A549 (cell line): ENCODE measurements at regions not wholly inside any gene's neighbourhood (a gene's known extent, or its start where the extent isn't known, plus 50 kb on each side); places are given as distances from the start of the nearest gene placed in this dataset.
A peak's percentile ranks its signal among the peaks of the same experiment; 100 is the strongest.

Source experiments
- ATAC-seq, 2 experiments: fragments of 200-7000 bp in 1 of 2; fragments of >200 bp in 1 of 2; cut with Nextera tagmentation in 1 of 2; cut with Tn5 transposase in 1 of 2; 3 replicates each; pipeline versions ENCODE4 v1.8.0 to v1.9.1; 2018 to 2020; ENCODE audit warnings: mild to moderate bottlenecking in 1 of 2, moderate library complexity in 1 of 2
- CTCF ChIA-PET: fragments of 300-600 bp; sonication (Branson Sonifier 250); formaldehyde crosslinking; extraction: SDS; loops from one replicate; lab custom pipeline; 2021; ENCODE audit warnings: antibody characterized with exemption, inconsistent platforms; lab: Yijun Ruan, JAX
- POLR2A ChIA-PET: fragments of 350-600 bp; formaldehyde crosslinking; extraction: SDS; loops from one replicate; lab custom pipeline; 2021; ENCODE audit warnings: antibody characterized with exemption, inconsistent platforms; lab: Yijun Ruan, JAX
- DNase-seq, 2 experiments: peaks; one replicate each; pipeline versions ENCODE4 v3.0.0 to v3.0.0-alpha.2; 2011 to 2016; ENCODE audit warnings: low read depth in 1 of 2, low spot score in 1 of 2
- FAIRE-seq: peaks from 2 replicates; lab custom pipeline; 2011; peaks lifted over from hg19 to GRCh38; lab: Jason Lieb, UNC
- H3K27ac ChIP-seq, 2 experiments: fragments of >200 bp; sonication (Bioruptor Twin); formaldehyde crosslinking; 3 replicates each; pipeline ENCODE4 v1.5.1; 2016 to 2017
- H3K4me1 ChIP-seq: fragments of >200 bp; sonication (Bioruptor Twin); formaldehyde crosslinking; 3 replicates; pipeline ENCODE4 v1.6.1; 2016
- H3K4me2 ChIP-seq: fragments of >200 bp; sonication (Bioruptor Twin); formaldehyde crosslinking; 3 replicates; pipeline ENCODE4 v1.6.1; 2016
- H3K4me3 ChIP-seq: fragments of >200 bp; sonication (Bioruptor Twin); formaldehyde crosslinking; 3 replicates; pipeline ENCODE4 v1.5.1; 2016
- H3K9me3 ChIP-seq: fragments of >200 bp; sonication (Bioruptor Twin); formaldehyde crosslinking; 3 replicates; pipeline ENCODE4 v1.6.1; 2016
- BHLHE40 ChIP-seq: IDR thresholded peaks from 2 replicates; pipeline ENCODE4 v1.6.1; 2012; ENCODE audit warnings: low read depth, low read length, inconsistent platforms
- CBX2 ChIP-seq: fragments of 200-600 bp; sonication (generic); IDR thresholded peaks from 2 replicates; pipeline ENCODE4 v1.6.1; 2016; ENCODE audit warnings: low read depth, mild to moderate bottlenecking, borderline replicate concordance
- CBX8 ChIP-seq: fragments of 200-600 bp; sonication (generic); IDR thresholded peaks from 2 replicates; pipeline ENCODE4 v1.6.1; 2016
- CEBPB ChIP-seq, 2 experiments: fragments of >200 bp in 1 of 2; sonication (Bioruptor Twin) in 1 of 2; formaldehyde crosslinking in 1 of 2; IDR thresholded peaks; 2 replicates each; pipeline ENCODE4 v1.6.1; 2012 to 2016
- CHD2 ChIP-seq: fragments of 150-350 bp; IDR thresholded peaks from 2 replicates; pipeline ENCODE4 v1.6.1; 2014; ENCODE audit warnings: low read length; ENCODE audit not compliant: partially characterized antibody
- CTCF ChIP-seq: fragments of >200 bp; sonication (Bioruptor Twin); formaldehyde crosslinking; IDR thresholded peaks from 3 replicates; pipeline ENCODE4 v1.5.1; 2016
- EHF ChIP-seq: fragments of 250-450 bp; sonication (Bioruptor Pico); IDR thresholded peaks from 2 replicates; pipeline ENCODE4 v1.5.0; 2020; ENCODE audit warnings: mild to moderate bottlenecking
- EHMT2 ChIP-seq: fragments of 200-600 bp; sonication (generic); IDR thresholded peaks from 2 replicates; pipeline ENCODE4 v1.6.1; 2016; ENCODE audit warnings: antibody characterized with exemption, low read depth, mild to moderate bottlenecking, moderate library complexity
- ESRRA ChIP-seq: fragments of 150-350 bp; IDR thresholded peaks from 2 replicates; pipeline ENCODE4 v1.6.1; 2014; ENCODE audit warnings: mild to moderate bottlenecking, low read length, borderline replicate concordance
- FOSB ChIP-seq: fragments of 250-450 bp; sonication (Bioruptor Pico); IDR thresholded peaks from 2 replicates; pipeline ENCODE4 v1.5.0; 2020; ENCODE audit warnings: mild to moderate bottlenecking, moderate library complexity
- FOXS1 ChIP-seq: fragments of 250-450 bp; sonication (Bioruptor Pico); IDR thresholded peaks from 2 replicates; pipeline ENCODE4 v1.5.0; 2020; ENCODE audit warnings: mild to moderate bottlenecking, moderate library complexity
- GATA3 ChIP-seq: IDR thresholded peaks from 2 replicates; pipeline ENCODE4 v1.6.1; 2012; ENCODE audit warnings: borderline replicate concordance
- HDAC2 ChIP-seq: fragments of 200-600 bp; sonication (generic); IDR thresholded peaks from 2 replicates; pipeline ENCODE4 v1.6.1; 2016
- JUN ChIP-seq, 2 experiments: fragments of >200 bp; sonication (Bioruptor Twin); formaldehyde crosslinking; IDR thresholded peaks; 2 replicates in 1 of 2; 3 replicates in 1 of 2; pipeline ENCODE4 v1.6.1; 2016 to 2017
- JUNB ChIP-seq: fragments of >200 bp; sonication (Bioruptor Twin); formaldehyde crosslinking; IDR thresholded peaks from 2 replicates; pipeline ENCODE4 v1.6.1; 2016
- KDM1A ChIP-seq: fragments of 200-600 bp; sonication (generic); IDR thresholded peaks from 2 replicates; pipeline ENCODE4 v1.6.1; 2016; ENCODE audit warnings: low read depth, mild to moderate bottlenecking
- KDM5A ChIP-seq: fragments of 200-600 bp; sonication (generic); IDR thresholded peaks from 2 replicates; pipeline ENCODE4 v1.6.1; 2016; ENCODE audit warnings: antibody characterized with exemption, mild to moderate bottlenecking
- MAFK ChIP-seq: fragments of 450-650 bp; IDR thresholded peaks from 2 replicates; pipeline ENCODE4 v1.6.1; 2014; ENCODE audit not compliant: partially characterized antibody
- MAZ ChIP-seq: fragments of 150-350 bp; IDR thresholded peaks from 2 replicates; pipeline ENCODE4 v1.6.1; 2014; ENCODE audit warnings: antibody characterized with exemption, low read depth, low read length, borderline replicate concordance
- MYC ChIP-seq: IDR thresholded peaks from 2 replicates; pipeline ENCODE4 v1.6.1; 2012; ENCODE audit warnings: mild to moderate bottlenecking, inconsistent platforms, low read length, improper control_type of control experiment, borderline replicate concordance
- NR3C1 ChIP-seq: fragments of >200 bp; sonication (Bioruptor Twin); formaldehyde crosslinking; IDR thresholded peaks from 3 replicates; pipeline ENCODE4 v1.6.1; 2017
- PHF8 ChIP-seq: fragments of 200-600 bp; sonication (generic); IDR thresholded peaks from 2 replicates; pipeline ENCODE4 v1.6.1; 2016; ENCODE audit warnings: low read depth, mild to moderate bottlenecking, antibody characterized with exemption, moderate library complexity, borderline replicate concordance
- POLR2A ChIP-seq: IDR thresholded peaks from 2 replicates; pipeline ENCODE4 v1.6.1; 2012; ENCODE audit warnings: mild to moderate bottlenecking, low read length
- POLR2AphosphoS2 ChIP-seq: conservative IDR thresholded peaks from 2 replicates; pipeline ENCODE4 v1.6.1; 2012; ENCODE audit warnings: low read length, improper control_type of control experiment, inconsistent platforms
- RAD21 ChIP-seq, 2 experiments: fragments of >200 bp in 1 of 2; sonication (Bioruptor Twin) in 1 of 2; formaldehyde crosslinking in 1 of 2; IDR thresholded peaks in 1 of 2; conservative IDR thresholded peaks in 1 of 2; 2 replicates in 1 of 2; 3 replicates in 1 of 2; pipeline ENCODE4 v1.6.1; 2012 to 2018; ENCODE audit warnings: inconsistent platforms in 1 of 2
- RFX5 ChIP-seq: fragments of 450-650 bp; IDR thresholded peaks from 2 replicates; pipeline ENCODE4 v1.7.1; 2014; ENCODE audit warnings: antibody characterized with exemption, mild to moderate bottlenecking, moderate library complexity
- RNF2 ChIP-seq: fragments of 200-600 bp; sonication (generic); IDR thresholded peaks from 2 replicates; pipeline ENCODE4 v1.6.1; 2016; ENCODE audit warnings: low read depth, mild to moderate bottlenecking, antibody characterized with exemption, moderate library complexity, borderline replicate concordance
- SMC3 ChIP-seq: fragments of >200 bp; sonication (Bioruptor Twin); formaldehyde crosslinking; IDR thresholded peaks from 3 replicates; pipeline ENCODE4 v1.6.1; 2018; ENCODE audit warnings: inconsistent platforms
- TFCP2L1 ChIP-seq: fragments of 250-450 bp; sonication (Bioruptor Pico); IDR thresholded peaks from 2 replicates; pipeline ENCODE4 v1.5.0; 2021; ENCODE audit warnings: mild to moderate bottlenecking
- TP53 ChIP-seq: fragments of 250-450 bp; sonication (Bioruptor Pico); IDR thresholded peaks from 2 replicates; pipeline ENCODE4 v1.5.0; 2021; ENCODE audit warnings: mild to moderate bottlenecking, moderate library complexity
- ZC3H11A ChIP-seq: fragments of 450-650 bp; IDR thresholded peaks from 2 replicates; pipeline ENCODE4 v1.6.1; 2014; ENCODE audit warnings: antibody characterized with exemption, mild to moderate bottlenecking
- ZFP36 ChIP-seq: fragments of 450-650 bp; IDR thresholded peaks from 2 replicates; pipeline ENCODE4 v1.6.1; 2014; ENCODE audit warnings: borderline replicate concordance; ENCODE audit not compliant: partially characterized antibody
- ZNF302 ChIP-seq: fragments of 250-450 bp; sonication (Bioruptor Pico); IDR thresholded peaks from 2 replicates; pipeline ENCODE4 v1.9.0; 2021; ENCODE audit warnings: inconsistent platforms, mild to moderate bottlenecking, moderate library complexity
- ZSCAN20 ChIP-seq: fragments of 250-450 bp; sonication (Bioruptor Pico); IDR thresholded peaks from 2 replicates; pipeline ENCODE4 v1.8.0; 2022; ENCODE audit warnings: mild to moderate bottlenecking, moderate library complexity
- WGBS: methylation state at CpG from one replicate; pipeline ENCODE4 v1.1.6; 2017; ENCODE audit errors: missing lambda C conversion rate; 5-methylcytosine and 5-hydroxymethylcytosine counted together
- TF ChIP-seq, protein P1 (sequence below): fragments of 250-450 bp; sonication (Bioruptor Pico); IDR thresholded peaks from 2 replicates; pipeline ENCODE4 v1.5.0; 2021; ENCODE audit warnings: mild to moderate bottlenecking, moderate library complexity, borderline replicate concordance
- TF ChIP-seq, protein P2 (sequence below): fragments of 450-650 bp; IDR thresholded peaks from 2 replicates; pipeline ENCODE4 v1.6.1; 2014; ENCODE audit warnings: antibody characterized with exemption
- TF ChIP-seq, protein P3 (sequence below): fragments of >200 bp; sonication (Bioruptor Twin); formaldehyde crosslinking; IDR thresholded peaks from 2 replicates; pipeline ENCODE4 v1.6.1; 2016
- TF ChIP-seq, protein P4 (sequence below): fragments of >200 bp; sonication (Bioruptor Twin); formaldehyde crosslinking; IDR thresholded peaks from 3 replicates; pipeline ENCODE4 v1.6.1; 2016
- TF ChIP-seq, protein P5 (sequence below): IDR thresholded peaks from 2 replicates; pipeline ENCODE4 v1.6.1; 2012

DNA sequence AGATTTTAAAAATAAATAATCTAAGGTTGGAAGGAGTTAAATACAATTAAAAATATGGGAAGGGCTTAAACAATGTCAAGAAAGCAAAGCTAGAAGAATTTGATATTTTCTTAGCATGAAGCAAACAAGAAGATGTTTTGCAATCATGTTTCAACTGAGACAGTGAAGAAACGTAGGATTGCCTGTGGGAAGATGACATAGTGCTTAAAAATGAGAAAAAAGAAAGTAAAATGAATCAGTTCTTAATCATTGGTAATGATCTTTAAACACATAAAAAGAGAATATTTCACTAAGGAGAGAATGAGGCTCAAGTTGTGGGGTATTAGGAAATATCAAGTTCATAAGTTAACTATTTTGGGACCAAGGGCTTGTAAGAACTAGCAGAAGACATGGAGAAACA, 855.0 kb downstream of the METTL15 start:
- CTCF ChIA-PET = no interaction called here
- no peak overlapping the region for H3K4me3 ChIP-seq
- 12% methylated on average over 1 of the region's 1 CpG for WGBS
- DNase-seq = no peak
- no peak for ATAC-seq
- no peak for FAIRE-seq
- peak overlapping the region; percentile 32 for H3K4me2 ChIP-seq
- H3K9me3 ChIP-seq = peaks cover 4% of the 10 kb centered on the region; the same call in 2 of the 3 replicates
- H3K27ac ChIP-seq = peak overlapping the region; percentile 54 to 70; a peak in 5 of 6 replicates
- POLR2A ChIA-PET = no interaction called here
- peaks cover 27% of the 10 kb centered on the region for H3K4me1 ChIP-seq
- TF ChIP-seq POLR2A = no peak
- TF ChIP-seq JUNB = peak; percentile 65; the same call in 1 of the 2 replicates
- no peak for TF ChIP-seq ZNF302 (CRISPR knock-in tag)
- no peak for TF ChIP-seq KDM1A
- no peak for TF ChIP-seq KDM5A
- peak in 1 of 2 experiments; percentile 27; a peak in 1 of 5 replicates for TF ChIP-seq JUN (IDR thresholded peaks at IDR 0.05)
- peak; percentile 76 to 80; a peak in 3 of 4 replicates for TF ChIP-seq CEBPB (IDR thresholded peaks at IDR 0.05)
- no peak for TF ChIP-seq MAZ
- no peak for TF ChIP-seq MYC
- TF ChIP-seq HDAC2 = no peak
- TF ChIP-seq PHF8 = no peak
- no peak for TF ChIP-seq ZFP36
- TF ChIP-seq FOXS1 (CRISPR knock-in tag) = no peak
- no peak for TF ChIP-seq ESRRA
- TF ChIP-seq RFX5 = no peak
- TF ChIP-seq, protein P1, sequence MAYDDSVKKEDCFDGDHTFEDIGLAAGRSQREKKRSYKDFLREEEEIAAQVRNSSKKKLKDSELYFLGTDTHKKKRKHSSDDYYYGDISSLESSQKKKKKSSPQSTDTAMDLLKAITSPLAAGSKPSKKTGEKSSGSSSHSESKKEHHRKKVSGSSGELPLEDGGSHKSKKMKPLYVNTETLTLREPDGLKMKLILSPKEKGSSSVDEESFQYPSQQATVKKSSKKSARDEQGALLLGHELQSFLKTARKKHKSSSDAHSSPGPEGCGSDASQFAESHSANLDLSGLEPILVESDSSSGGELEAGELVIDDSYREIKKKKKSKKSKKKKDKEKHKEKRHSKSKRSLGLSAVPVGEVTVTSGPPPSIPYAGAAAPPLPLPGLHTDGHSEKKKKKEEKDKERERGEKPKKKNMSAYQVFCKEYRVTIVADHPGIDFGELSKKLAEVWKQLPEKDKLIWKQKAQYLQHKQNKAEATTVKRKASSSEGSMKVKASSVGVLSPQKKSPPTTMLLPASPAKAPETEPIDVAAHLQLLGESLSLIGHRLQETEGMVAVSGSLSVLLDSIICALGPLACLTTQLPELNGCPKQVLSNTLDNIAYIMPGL (CRISPR knock-in tag) = no peak
- TF ChIP-seq RNF2 = no peak
- TF ChIP-seq, protein P2, sequence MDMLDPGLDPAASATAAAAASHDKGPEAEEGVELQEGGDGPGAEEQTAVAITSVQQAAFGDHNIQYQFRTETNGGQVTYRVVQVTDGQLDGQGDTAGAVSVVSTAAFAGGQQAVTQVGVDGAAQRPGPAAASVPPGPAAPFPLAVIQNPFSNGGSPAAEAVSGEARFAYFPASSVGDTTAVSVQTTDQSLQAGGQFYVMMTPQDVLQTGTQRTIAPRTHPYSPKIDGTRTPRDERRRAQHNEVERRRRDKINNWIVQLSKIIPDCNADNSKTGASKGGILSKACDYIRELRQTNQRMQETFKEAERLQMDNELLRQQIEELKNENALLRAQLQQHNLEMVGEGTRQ = no peak
- no peak for TF ChIP-seq NR3C1
- TF ChIP-seq, protein P3, sequence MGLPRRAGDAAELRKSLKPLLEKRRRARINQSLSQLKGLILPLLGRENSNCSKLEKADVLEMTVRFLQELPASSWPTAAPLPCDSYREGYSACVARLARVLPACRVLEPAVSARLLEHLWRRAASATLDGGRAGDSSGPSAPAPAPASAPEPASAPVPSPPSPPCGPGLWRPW = peak; percentile 15; the same call in 1 of the 2 replicates
- TF ChIP-seq MAFK = no peak
- no peak for TF ChIP-seq FOSB
- TF ChIP-seq POLR2AphosphoS2 = no peak
- TF ChIP-seq BHLHE40 = no peak
- no peak for TF ChIP-seq GATA3
- peak in 1 of 2 experiments; percentile 41; a peak in 1 of 5 replicates for TF ChIP-seq RAD21 (conservative IDR thresholded peaks at IDR 0.05 in 1 of 2, IDR thresholded peaks at IDR 0.05 in 1 of 2)
- TF ChIP-seq EHF (CRISPR knock-in tag) = no peak
- TF ChIP-seq, protein P4, sequence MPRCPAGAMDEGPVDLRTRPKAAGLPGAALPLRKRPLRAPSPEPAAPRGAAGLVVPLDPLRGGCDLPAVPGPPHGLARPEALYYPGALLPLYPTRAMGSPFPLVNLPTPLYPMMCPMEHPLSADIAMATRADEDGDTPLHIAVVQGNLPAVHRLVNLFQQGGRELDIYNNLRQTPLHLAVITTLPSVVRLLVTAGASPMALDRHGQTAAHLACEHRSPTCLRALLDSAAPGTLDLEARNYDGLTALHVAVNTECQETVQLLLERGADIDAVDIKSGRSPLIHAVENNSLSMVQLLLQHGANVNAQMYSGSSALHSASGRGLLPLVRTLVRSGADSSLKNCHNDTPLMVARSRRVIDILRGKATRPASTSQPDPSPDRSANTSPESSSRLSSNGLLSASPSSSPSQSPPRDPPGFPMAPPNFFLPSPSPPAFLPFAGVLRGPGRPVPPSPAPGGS = no peak
- TF ChIP-seq CBX8 = no peak
- TF ChIP-seq CHD2 = no peak
- no peak for TF ChIP-seq EHMT2
- TF ChIP-seq TFCP2L1 (CRISPR knock-in tag) = no peak
- TF ChIP-seq SMC3 = 0 out of 3 replicates have a peak, but pooled peaks have one; percentile 12
- TF ChIP-seq ZSCAN20 (CRISPR knock-in tag) = no peak
- TF ChIP-seq CBX2 = no peak
- TF ChIP-seq, protein P5, sequence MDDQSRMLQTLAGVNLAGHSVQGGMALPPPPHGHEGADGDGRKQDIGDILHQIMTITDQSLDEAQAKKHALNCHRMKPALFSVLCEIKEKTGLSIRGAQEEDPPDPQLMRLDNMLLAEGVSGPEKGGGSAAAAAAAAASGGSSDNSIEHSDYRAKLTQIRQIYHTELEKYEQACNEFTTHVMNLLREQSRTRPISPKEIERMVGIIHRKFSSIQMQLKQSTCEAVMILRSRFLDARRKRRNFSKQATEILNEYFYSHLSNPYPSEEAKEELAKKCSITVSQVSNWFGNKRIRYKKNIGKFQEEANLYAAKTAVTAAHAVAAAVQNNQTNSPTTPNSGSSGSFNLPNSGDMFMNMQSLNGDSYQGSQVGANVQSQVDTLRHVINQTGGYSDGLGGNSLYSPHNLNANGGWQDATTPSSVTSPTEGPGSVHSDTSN = no peak
- no peak for TF ChIP-seq CTCF
- TF ChIP-seq TP53 (CRISPR knock-in tag) = no peak
- no peak for TF ChIP-seq ZC3H11A
